GM12878 (cell line): ENCODE measurements at regions not wholly inside any gene's neighbourhood (a gene's known extent, or its start where the extent isn't known, plus 50 kb on each side); places are given as distances from the start of the nearest gene placed in this dataset.

Experiments used
- ATAC-seq: fragments of 200-7000 bp; cut with Tn5 transposase; 3 replicates; pipeline ENCODE4 v1.9.1; 2020; ENCODE audit warnings: mild to moderate bottlenecking, moderate library complexity
- BruUV-seq: library from RNA; stranded (reverse); fragments of 400-500 nt; replicated peaks from 2 replicates; lab custom pipeline; 2021; lab: Mats Ljungman, UMichigan
- CTCF ChIA-PET: fragments of 300-600 bp; sonication (Branson Sonifier 250); formaldehyde crosslinking; extraction: SDS; loops from one replicate; lab custom pipeline; 2021; ENCODE audit warnings: inconsistent platforms; lab: Yijun Ruan, JAX
- POLR2A ChIA-PET: fragments of 350-600 bp; formaldehyde crosslinking; extraction: SDS; loops from one replicate; lab custom pipeline; 2021; ENCODE audit warnings: inconsistent platforms; lab: Charles Lee
- RAD21 ChIA-PET: fragments of 300-600 bp; sonication (Branson Sonifier 250); formaldehyde crosslinking; loops from one replicate; lab custom pipeline; 2023; ENCODE audit warnings: antibody characterized with exemption; ENCODE audit not compliant: unreplicated experiment; lab: Charles Lee
- SMC1A ChIA-PET: fragments of 300-600 bp; sonication (Branson Sonifier 250); formaldehyde crosslinking; loops from one replicate; lab custom pipeline; 2023; ENCODE audit not compliant: unreplicated experiment, uncharacterized antibody; lab: Charles Lee
- DNase-seq: peaks from one replicate; pipeline ENCODE4 v3.0.0-alpha.2; 2011; ENCODE audit warnings: low read depth, low spot score
- FAIRE-seq: peaks from 3 replicates; lab custom pipeline; 2011; peaks lifted over from hg19 to GRCh38; lab: Jason Lieb, UNC
- H2AFZ ChIP-seq: 2 replicates; pipeline ENCODE4 v1.6.0; 2011; ENCODE audit warnings: low read depth, low read length, control low read depth; ENCODE audit not compliant: control insufficient read depth
- H3K27ac ChIP-seq: 2 replicates; pipeline ENCODE4 v1.5.1; 2011; ENCODE audit warnings: control low read depth; ENCODE audit not compliant: control insufficient read depth, insufficient read depth
- H3K27me3 ChIP-seq, 2 experiments: replicated peaks in 1 of 2; 2 replicates each; pipeline versions ENCODE4 v1.6.0 to v1.6.1; 2011; ENCODE audit warnings: low read length in 1 of 2; ENCODE audit not compliant: control insufficient read depth in 2 of 2, insufficient read depth in 2 of 2
- H3K36me3 ChIP-seq, 2 experiments: 2 replicates each; pipeline ENCODE4 v1.5.1; 2011; ENCODE audit warnings: low read length in 1 of 2; ENCODE audit not compliant: control insufficient read depth in 2 of 2, insufficient read depth in 2 of 2
- H3K4me1 ChIP-seq: 2 replicates; pipeline ENCODE4 v1.6.1; 2011; ENCODE audit warnings: mild to moderate bottlenecking, low read length, moderate library complexity, mixed read lengths; ENCODE audit not compliant: control insufficient read depth, insufficient read depth
- H3K4me2 ChIP-seq: 2 replicates; pipeline ENCODE4 v1.6.0; 2011; ENCODE audit warnings: control low read depth; ENCODE audit not compliant: control insufficient read depth, insufficient read depth
- H3K4me3 ChIP-seq: fragments of 200-600 bp; sonication (generic); 2 replicates; pipeline ENCODE4 v1.5.1; 2016
- H3K79me2 ChIP-seq: 2 replicates; pipeline ENCODE4 v1.6.0; 2011; ENCODE audit warnings: low read length; ENCODE audit not compliant: control insufficient read depth, insufficient read depth
- H3K9ac ChIP-seq: 2 replicates; pipeline ENCODE4 v1.8.0; 2011; ENCODE audit warnings: low read length, control low read depth, mixed read lengths; ENCODE audit not compliant: control insufficient read depth, insufficient read depth
- H3K9me3 ChIP-seq: replicated peaks from 3 replicates; pipeline ENCODE4 v1.5.1; 2011; ENCODE audit warnings: mild to moderate bottlenecking, low read length; ENCODE audit not compliant: control insufficient read depth, insufficient read depth
- H4K20me1 ChIP-seq: 2 replicates; pipeline ENCODE4 v1.6.0; 2011; ENCODE audit not compliant: control insufficient read depth, insufficient read depth
- BMI1 ChIP-seq: fragments of 450-650 bp; IDR thresholded peaks from 2 replicates; pipeline ENCODE4 v1.6.1; 2016; ENCODE audit warnings: mild to moderate bottlenecking, moderate library complexity, borderline replicate concordance
- CBFB ChIP-seq: IDR thresholded peaks from 2 replicates; pipeline ENCODE4 v1.6.1; 2016; ENCODE audit warnings: antibody characterized with exemption, low read depth
- NBN ChIP-seq: fragments of 450-650 bp; IDR thresholded peaks from 2 replicates; pipeline ENCODE4 v1.6.1; 2016
- PML ChIP-seq: IDR thresholded peaks from 2 replicates; pipeline ENCODE4 v1.6.1; 2012; ENCODE audit warnings: low read length, inconsistent platforms
- RUNX3 ChIP-seq: IDR thresholded peaks from 2 replicates; pipeline ENCODE4 v1.6.1; 2012; ENCODE audit warnings: low read length, inconsistent platforms
- SMC3 ChIP-seq: IDR thresholded peaks from 2 replicates; pipeline ENCODE4 v1.6.1; 2011; ENCODE audit warnings: low read length, improper control_type of control experiment, borderline replicate concordance
- SP1 ChIP-seq: IDR thresholded peaks from one replicate; pipeline ENCODE4 v1.6.1; 2011; ENCODE audit warnings: low read depth, low read length
- TARDBP ChIP-seq: IDR thresholded peaks from 2 replicates; pipeline ENCODE4 v1.6.1; 2016; ENCODE audit warnings: borderline replicate concordance
- WGBS: methylation state at CpG from one replicate; pipeline ENCODE4 v1.1.6; 2016; ENCODE audit warnings: low lambda C conversion rate; ENCODE audit not compliant: insufficient replicate concordance, insufficient coverage; ENCODE audit errors: missing lambda C conversion rate; 5-methylcytosine and 5-hydroxymethylcytosine counted together
- in situ Hi-C: fragments of 300-500 bp; cut with MboI; formaldehyde crosslinking; loops from 9 replicates; pipeline ENCODE4 v1.14.3; 2018; ENCODE audit warnings: mixed read lengths
- intact Hi-C: fragments of 100-400 bp; cut with micrococcal nuclease; formaldehyde crosslinking; loops from one replicate; pipeline ENCODE4 v1.14.2; 2022; ENCODE audit not compliant: unreplicated experiment
- TF ChIP-seq, protein P1 (sequence below): fragments of 450-650 bp; IDR thresholded peaks from 2 replicates; pipeline ENCODE4 v1.6.1; 2016; ENCODE audit warnings: mild to moderate bottlenecking
- TF ChIP-seq, protein P2 (sequence below): fragments of 450-650 bp; IDR thresholded peaks from 2 replicates; pipeline ENCODE4 v1.6.1; 2017; ENCODE audit warnings: borderline replicate concordance
- TF ChIP-seq, protein P3 (sequence below): IDR thresholded peaks from 2 replicates; pipeline ENCODE4 v1.6.1; 2011; ENCODE audit warnings: mild to moderate bottlenecking, low read depth, low read length, moderate library complexity; ENCODE audit not compliant: insufficient replicate concordance
- TF ChIP-seq, protein P4 (sequence below): fragments of 450-650 bp; formaldehyde crosslinking; IDR thresholded peaks from 2 replicates; pipeline ENCODE4 v1.4.0; 2020; ENCODE audit warnings: mild to moderate bottlenecking, moderate library complexity
- TF ChIP-seq, protein P5 (sequence below), 3 experiments: IDR thresholded peaks in 2 of 3; conservative IDR thresholded peaks in 1 of 3; 2 replicates each; pipeline ENCODE4 v1.5.1; 2011; ENCODE audit warnings: low read depth in 3 of 3, low read length in 3 of 3, mild to moderate bottlenecking in 3 of 3, control low read depth in 2 of 3, moderate library complexity in 2 of 3, inconsistent platforms in 1 of 3, mixed read lengths in 1 of 3; ENCODE audit not compliant: control insufficient read depth in 2 of 3, insufficient read depth in 1 of 3; ENCODE audit errors: extremely low read depth in 1 of 3

DNA sequence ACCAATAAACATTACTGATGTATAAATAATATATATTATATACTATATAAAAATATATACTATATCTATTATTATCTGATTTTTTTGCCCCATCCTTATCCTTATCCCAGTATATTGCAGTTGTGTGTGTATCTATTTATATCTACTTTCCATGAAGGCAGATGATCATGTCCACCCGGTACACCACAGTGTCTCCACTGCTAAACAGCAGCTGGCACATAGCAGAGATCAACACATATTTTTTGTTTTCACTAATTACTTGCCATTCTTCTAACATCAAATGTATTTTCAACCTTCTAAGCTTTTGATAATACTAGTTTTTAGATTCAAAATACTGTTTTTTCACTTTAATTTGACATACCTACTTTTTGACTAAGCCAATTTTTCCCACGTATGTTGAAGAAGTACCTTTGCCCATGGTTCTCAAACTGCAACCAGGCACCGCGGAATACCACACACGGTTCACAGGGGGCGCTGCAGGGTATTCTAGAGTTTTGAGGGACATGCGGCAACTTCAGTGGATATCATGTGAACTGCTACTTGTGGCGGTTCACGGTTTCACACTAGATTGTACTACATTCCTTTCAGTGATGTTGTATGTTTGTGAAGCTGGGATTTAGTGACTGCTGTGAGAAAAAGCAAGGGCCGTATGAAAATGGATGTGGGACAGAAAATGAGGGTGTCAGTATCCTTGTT lies 182.5 kb upstream of the NPY2R start:
- Histone ChIP-seq H3K4me3 (no peak overlapping the region), H3K9ac (no peak overlapping the region), H4K20me1 (no peaks in the 10 kb centered on the region), H3K9me3 (no peaks in the 10 kb centered on the region; the same call in 2 of the 3 replicates), H3K4me1 (no peaks in the 10 kb centered on the region), H3K79me2 (no peaks in the 10 kb centered on the region), H3K27me3 (no peaks in the 10 kb centered on the region; a peak in 1 of 4 replicates), H3K27ac (no peak overlapping the region), H3K4me2 (no peak overlapping the region), H2AFZ (no peak overlapping the region), H3K36me3 (no peaks in the 10 kb centered on the region)
- intact Hi-C loops (loop anchor here (2.0 to 5.0 kb wide), 2 partner anchors 329 to 346 kb away; no protein-coding TSS in a partner anchor), in situ Hi-C loops (no loop called here)
- BruUV-seq: no TSS peak
- POLR2A ChIA-PET: no interaction called here
- CTCF ChIA-PET: interaction anchor here (0.6 to 3.8 kb wide), 6 partner anchors 12 to 917 kb away, joined by 3 to 25 read pairs (median 4); no protein-coding TSS in a partner anchor
- 39% methylated on average over 10 of the region's 10 CpGs for WGBS
- no peak for DNase-seq
- RAD21 ChIA-PET: no interaction called here
- ATAC-seq: peak; percentile 95
- SMC1A ChIA-PET: interaction anchor here (1.1 to 2.4 kb wide), 3 partner anchors 11 to 347 kb away, joined by 3 to 7 read pairs (median 5); no protein-coding TSS in a partner anchor
- no peak for FAIRE-seq
- peak; percentile 66; the same call in 1 of the 2 replicates for TF ChIP-seq SMC3
- TF ChIP-seq NBN: no peak
- TF ChIP-seq, protein P1, sequence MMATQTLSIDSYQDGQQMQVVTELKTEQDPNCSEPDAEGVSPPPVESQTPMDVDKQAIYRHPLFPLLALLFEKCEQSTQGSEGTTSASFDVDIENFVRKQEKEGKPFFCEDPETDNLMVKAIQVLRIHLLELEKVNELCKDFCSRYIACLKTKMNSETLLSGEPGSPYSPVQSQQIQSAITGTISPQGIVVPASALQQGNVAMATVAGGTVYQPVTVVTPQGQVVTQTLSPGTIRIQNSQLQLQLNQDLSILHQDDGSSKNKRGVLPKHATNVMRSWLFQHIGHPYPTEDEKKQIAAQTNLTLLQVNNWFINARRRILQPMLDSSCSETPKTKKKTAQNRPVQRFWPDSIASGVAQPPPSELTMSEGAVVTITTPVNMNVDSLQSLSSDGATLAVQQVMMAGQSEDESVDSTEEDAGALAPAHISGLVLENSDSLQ: peak; percentile 48; the same call in 1 of the 2 replicates
- TF ChIP-seq CBFB: no peak
- no peak for TF ChIP-seq PML
- peak; percentile 48 for TF ChIP-seq RUNX3
- no peak for TF ChIP-seq SP1
- TF ChIP-seq TARDBP: no peak
- TF ChIP-seq, protein P2, sequence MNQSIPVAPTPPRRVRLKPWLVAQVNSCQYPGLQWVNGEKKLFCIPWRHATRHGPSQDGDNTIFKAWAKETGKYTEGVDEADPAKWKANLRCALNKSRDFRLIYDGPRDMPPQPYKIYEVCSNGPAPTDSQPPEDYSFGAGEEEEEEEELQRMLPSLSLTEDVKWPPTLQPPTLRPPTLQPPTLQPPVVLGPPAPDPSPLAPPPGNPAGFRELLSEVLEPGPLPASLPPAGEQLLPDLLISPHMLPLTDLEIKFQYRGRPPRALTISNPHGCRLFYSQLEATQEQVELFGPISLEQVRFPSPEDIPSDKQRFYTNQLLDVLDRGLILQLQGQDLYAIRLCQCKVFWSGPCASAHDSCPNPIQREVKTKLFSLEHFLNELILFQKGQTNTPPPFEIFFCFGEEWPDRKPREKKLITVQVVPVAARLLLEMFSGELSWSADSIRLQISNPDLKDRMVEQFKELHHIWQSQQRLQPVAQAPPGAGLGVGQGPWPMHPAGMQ: no peak
- TF ChIP-seq, protein P3, sequence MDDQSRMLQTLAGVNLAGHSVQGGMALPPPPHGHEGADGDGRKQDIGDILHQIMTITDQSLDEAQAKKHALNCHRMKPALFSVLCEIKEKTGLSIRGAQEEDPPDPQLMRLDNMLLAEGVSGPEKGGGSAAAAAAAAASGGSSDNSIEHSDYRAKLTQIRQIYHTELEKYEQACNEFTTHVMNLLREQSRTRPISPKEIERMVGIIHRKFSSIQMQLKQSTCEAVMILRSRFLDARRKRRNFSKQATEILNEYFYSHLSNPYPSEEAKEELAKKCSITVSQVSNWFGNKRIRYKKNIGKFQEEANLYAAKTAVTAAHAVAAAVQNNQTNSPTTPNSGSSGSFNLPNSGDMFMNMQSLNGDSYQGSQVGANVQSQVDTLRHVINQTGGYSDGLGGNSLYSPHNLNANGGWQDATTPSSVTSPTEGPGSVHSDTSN: peak; percentile 19
- no peak for TF ChIP-seq BMI1
- TF ChIP-seq, protein P4, sequence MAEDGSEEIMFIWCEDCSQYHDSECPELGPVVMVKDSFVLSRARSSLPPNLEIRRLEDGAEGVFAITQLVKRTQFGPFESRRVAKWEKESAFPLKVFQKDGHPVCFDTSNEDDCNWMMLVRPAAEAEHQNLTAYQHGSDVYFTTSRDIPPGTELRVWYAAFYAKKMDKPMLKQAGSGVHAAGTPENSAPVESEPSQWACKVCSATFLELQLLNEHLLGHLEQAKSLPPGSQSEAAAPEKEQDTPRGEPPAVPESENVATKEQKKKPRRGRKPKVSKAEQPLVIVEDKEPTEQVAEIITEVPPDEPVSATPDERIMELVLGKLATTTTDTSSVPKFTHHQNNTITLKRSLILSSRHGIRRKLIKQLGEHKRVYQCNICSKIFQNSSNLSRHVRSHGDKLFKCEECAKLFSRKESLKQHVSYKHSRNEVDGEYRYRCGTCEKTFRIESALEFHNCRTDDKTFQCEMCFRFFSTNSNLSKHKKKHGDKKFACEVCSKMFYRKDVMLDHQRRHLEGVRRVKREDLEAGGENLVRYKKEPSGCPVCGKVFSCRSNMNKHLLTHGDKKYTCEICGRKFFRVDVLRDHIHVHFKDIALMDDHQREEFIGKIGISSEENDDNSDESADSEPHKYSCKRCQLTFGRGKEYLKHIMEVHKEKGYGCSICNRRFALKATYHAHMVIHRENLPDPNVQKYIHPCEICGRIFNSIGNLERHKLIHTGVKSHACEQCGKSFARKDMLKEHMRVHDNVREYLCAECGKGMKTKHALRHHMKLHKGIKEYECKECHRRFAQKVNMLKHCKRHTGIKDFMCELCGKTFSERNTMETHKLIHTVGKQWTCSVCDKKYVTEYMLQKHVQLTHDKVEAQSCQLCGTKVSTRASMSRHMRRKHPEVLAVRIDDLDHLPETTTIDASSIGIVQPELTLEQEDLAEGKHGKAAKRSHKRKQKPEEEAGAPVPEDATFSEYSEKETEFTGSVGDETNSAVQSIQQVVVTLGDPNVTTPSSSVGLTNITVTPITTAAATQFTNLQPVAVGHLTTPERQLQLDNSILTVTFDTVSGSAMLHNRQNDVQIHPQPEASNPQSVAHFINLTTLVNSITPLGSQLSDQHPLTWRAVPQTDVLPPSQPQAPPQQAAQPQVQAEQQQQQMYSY: no peak
- TF ChIP-seq, protein P5, sequence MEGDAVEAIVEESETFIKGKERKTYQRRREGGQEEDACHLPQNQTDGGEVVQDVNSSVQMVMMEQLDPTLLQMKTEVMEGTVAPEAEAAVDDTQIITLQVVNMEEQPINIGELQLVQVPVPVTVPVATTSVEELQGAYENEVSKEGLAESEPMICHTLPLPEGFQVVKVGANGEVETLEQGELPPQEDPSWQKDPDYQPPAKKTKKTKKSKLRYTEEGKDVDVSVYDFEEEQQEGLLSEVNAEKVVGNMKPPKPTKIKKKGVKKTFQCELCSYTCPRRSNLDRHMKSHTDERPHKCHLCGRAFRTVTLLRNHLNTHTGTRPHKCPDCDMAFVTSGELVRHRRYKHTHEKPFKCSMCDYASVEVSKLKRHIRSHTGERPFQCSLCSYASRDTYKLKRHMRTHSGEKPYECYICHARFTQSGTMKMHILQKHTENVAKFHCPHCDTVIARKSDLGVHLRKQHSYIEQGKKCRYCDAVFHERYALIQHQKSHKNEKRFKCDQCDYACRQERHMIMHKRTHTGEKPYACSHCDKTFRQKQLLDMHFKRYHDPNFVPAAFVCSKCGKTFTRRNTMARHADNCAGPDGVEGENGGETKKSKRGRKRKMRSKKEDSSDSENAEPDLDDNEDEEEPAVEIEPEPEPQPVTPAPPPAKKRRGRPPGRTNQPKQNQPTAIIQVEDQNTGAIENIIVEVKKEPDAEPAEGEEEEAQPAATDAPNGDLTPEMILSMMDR (IDR thresholded peaks at IDR 0.05 in 2 of 3, conservative IDR thresholded peaks at IDR 0.05 in 1 of 3; ENCODE audit: control insufficient read depth in 2 of 3, extremely low read depth in 1 of 3, insufficient read depth in 1 of 3, low read depth in 3 of 3, low read length in 3 of 3): peak; percentile 58 to 68 (median 58)
